ENCODE measurements at regions not wholly inside any gene's neighbourhood (a gene's known extent, or its start where the extent isn't known, plus 50 kb on each side); places are given as distances from the start of the nearest gene placed in this dataset.
A peak's percentile ranks its signal among the peaks of the same experiment; 100 is the strongest.
"Not testable (repeated sequence)": the region's sequence is repeated elsewhere in the genome, so short reads cannot be mapped to it uniquely, and the experiment has no call there.

GRCh38 chr1:146771409-146771808 is 166.7 kb upstream of the NBPF12 start:
- not testable (repeated sequence) for H3K27ac ChIP-seq; H3K4me3 ChIP-seq (ENCODE audit: low read depth, low read length); H3K27me3 ChIP-seq (ENCODE audit: insufficient read depth, low read depth, severe bottlenecking); H3K36me3 ChIP-seq; DNase-seq; H3K9me3 ChIP-seq (ENCODE audit: severe bottlenecking)

DNA sequence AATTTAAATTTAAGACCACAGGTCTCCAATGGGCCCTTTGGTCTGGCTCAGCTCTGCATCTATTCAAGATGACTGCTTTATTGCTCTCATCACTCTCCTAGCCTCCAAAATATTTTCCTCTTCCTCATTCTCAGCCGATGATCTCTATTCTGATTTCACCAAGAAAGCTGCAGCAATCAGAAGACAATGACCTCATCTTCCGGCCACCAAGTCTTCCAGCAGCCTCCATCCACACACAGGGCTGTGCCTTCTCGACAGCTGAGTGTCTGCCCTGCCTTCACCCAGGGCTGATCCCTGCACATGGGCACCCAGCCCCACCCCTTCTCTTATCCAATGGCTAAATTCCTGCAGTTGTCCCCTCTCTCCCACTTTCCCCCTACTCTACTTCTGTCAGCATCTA is 167.1 kb upstream of the NBPF12 start:
- not testable (repeated sequence) for H3K9me3 ChIP-seq (ENCODE audit: severe bottlenecking)

GRCh38 chr1:146763234-146763633 is 174.9 kb upstream of the NBPF12 start:
- not testable (repeated sequence) for H3K9me3 ChIP-seq (ENCODE audit: severe bottlenecking); H3K27me3 ChIP-seq (ENCODE audit: insufficient read depth, low read depth, severe bottlenecking); DNase-seq; H3K27ac ChIP-seq; H3K4me3 ChIP-seq (ENCODE audit: low read depth, low read length); H3K36me3 ChIP-seq

More for the DNA sequence above, 167.1 kb upstream of the NBPF12 start:
- DNase-seq; H3K4me3 ChIP-seq (ENCODE audit: low read depth, low read length); H3K27ac ChIP-seq; H3K36me3 ChIP-seq; H3K27me3 ChIP-seq (ENCODE audit: insufficient read depth, low read depth, severe bottlenecking): not testable (repeated sequence)

DNA sequence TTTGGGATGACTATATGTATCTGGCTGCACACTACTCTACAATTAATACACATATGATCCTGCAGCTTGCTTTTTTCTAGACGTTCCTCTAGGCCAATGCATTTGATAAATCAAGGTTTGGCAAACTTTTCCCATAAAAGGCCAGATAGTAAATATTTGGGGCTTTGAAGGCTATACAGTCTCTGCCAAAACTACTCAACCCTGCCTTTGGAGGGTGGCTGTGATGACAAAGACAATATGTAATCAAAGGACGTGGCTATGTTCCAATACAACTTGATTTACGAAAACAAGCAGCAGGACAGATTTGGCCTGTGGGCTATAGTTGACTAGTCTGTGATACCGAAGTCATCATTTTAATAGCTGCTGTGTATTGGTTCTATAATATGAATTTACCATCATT is 181.3 kb upstream of the NBPF12 start:
- not testable (repeated sequence) for DNase-seq; H3K27me3 ChIP-seq (ENCODE audit: insufficient read depth, low read depth, severe bottlenecking); H3K9me3 ChIP-seq (ENCODE audit: severe bottlenecking); H3K27ac ChIP-seq; H3K36me3 ChIP-seq; H3K4me3 ChIP-seq (ENCODE audit: low read depth, low read length)

- not testable (repeated sequence) for H3K9me3 ChIP-seq (ENCODE audit: severe bottlenecking)
- peak; percentile 72 for DNase-seq
Measured at GRCh38 chr1:146748686-146749085, 189.4 kb upstream of the NBPF12 start.

GRCh38 chr1:146731981-146732680 is 206.0 kb upstream of the NBPF12 start:
- H3K27ac ChIP-seq; H3K9me3 ChIP-seq (ENCODE audit: severe bottlenecking); H3K36me3 ChIP-seq; DNase-seq; H3K27me3 ChIP-seq (ENCODE audit: insufficient read depth, low read depth, severe bottlenecking); H3K4me3 ChIP-seq (ENCODE audit: low read depth, low read length): not testable (repeated sequence)

More at GRCh38 chr1:146748686-146749085, 189.4 kb upstream of the NBPF12 start:
- H3K4me3 ChIP-seq (ENCODE audit: low read depth, low read length); H3K27me3 ChIP-seq (ENCODE audit: insufficient read depth, low read depth, severe bottlenecking); H3K27ac ChIP-seq; H3K36me3 ChIP-seq: not testable (repeated sequence)
- TF ChIP-seq, protein P1, sequence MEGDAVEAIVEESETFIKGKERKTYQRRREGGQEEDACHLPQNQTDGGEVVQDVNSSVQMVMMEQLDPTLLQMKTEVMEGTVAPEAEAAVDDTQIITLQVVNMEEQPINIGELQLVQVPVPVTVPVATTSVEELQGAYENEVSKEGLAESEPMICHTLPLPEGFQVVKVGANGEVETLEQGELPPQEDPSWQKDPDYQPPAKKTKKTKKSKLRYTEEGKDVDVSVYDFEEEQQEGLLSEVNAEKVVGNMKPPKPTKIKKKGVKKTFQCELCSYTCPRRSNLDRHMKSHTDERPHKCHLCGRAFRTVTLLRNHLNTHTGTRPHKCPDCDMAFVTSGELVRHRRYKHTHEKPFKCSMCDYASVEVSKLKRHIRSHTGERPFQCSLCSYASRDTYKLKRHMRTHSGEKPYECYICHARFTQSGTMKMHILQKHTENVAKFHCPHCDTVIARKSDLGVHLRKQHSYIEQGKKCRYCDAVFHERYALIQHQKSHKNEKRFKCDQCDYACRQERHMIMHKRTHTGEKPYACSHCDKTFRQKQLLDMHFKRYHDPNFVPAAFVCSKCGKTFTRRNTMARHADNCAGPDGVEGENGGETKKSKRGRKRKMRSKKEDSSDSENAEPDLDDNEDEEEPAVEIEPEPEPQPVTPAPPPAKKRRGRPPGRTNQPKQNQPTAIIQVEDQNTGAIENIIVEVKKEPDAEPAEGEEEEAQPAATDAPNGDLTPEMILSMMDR (IDR thresholded peaks at IDR 0.05; ENCODE audit: low read depth, low read length), result peak; percentile 41; the same call in 1 of the 2 replicates

- DNase-seq, H3K27ac ChIP-seq, H3K36me3 ChIP-seq: not testable (repeated sequence)
Measured at GRCh38 chr1:146729642-146730344, 208.3 kb upstream of the NBPF12 start.

DNA sequence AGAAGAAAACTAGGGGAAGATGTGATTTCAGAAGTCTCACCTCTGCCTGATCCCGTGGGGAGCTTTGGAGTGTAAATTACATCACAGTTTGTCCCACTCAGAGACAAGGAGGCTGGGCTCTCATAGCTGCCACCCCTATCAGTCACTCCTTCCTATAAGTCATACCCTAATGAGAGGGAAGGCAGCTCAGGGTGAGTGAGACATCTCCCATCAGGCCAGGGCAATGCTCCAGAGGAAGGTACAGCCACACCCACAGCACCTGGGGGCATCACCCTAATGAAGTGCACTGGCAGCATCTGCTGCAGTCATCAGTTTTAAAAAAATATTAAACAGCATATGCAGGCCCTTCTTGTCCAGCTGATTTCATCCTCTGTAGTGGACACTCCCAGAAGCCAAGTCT is 223.1 kb upstream of the NBPF12 start:
- H3K9me3 ChIP-seq (ENCODE audit: severe bottlenecking); H3K36me3 ChIP-seq; H3K4me3 ChIP-seq (ENCODE audit: low read depth, low read length); H3K27ac ChIP-seq; DNase-seq; H3K27me3 ChIP-seq (ENCODE audit: insufficient read depth, low read depth, severe bottlenecking): not testable (repeated sequence)

More at GRCh38 chr1:146729642-146730344, 208.3 kb upstream of the NBPF12 start:
- H3K9me3 ChIP-seq (ENCODE audit: severe bottlenecking); H3K4me3 ChIP-seq (ENCODE audit: low read depth, low read length); H3K27me3 ChIP-seq (ENCODE audit: insufficient read depth, low read depth, severe bottlenecking): not testable (repeated sequence)

DNA sequence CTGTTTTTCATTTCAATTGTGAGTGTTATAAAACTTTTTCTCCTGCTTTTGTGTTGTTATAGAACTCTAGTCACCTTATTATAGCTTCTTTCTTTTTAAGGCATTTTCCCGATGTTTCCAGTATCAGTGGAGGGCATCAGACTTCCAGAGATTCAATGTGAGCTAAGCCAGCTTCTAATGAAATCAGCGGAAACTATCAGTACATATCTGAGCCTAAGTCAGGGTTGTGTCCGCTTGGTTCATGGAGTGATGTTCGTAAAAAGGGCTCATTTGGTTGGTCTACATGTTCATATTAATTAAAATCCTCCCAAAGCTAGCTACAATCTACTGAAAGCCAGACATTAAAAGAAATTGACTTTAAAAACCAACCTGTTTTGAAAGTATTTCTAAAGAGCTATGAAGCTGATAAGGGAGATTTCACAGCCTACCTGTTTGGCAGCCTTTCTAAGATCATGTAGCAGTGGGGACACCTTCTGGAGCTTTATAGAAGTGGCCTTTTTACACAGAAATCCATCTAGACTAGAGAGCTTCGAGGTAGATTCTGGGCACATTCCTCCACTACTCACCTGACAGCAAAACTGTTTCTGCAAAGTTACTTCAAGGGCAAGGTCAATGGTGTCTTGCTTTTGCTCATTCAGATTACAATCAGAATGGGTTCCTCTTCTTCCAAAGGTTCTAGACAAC is 227.1 kb upstream of the NBPF12 start:
- not testable (repeated sequence) for H3K27ac ChIP-seq; H3K4me3 ChIP-seq (ENCODE audit: low read depth, low read length); H3K9me3 ChIP-seq (ENCODE audit: severe bottlenecking); H3K36me3 ChIP-seq; H3K27me3 ChIP-seq (ENCODE audit: insufficient read depth, low read depth, severe bottlenecking)
- DNase-seq, result peak; percentile 61
- TF ChIP-seq, protein P1 (IDR thresholded peaks at IDR 0.05; ENCODE audit: low read depth, low read length), result peak; percentile 58; the same call in 1 of the 2 replicates

DNA sequence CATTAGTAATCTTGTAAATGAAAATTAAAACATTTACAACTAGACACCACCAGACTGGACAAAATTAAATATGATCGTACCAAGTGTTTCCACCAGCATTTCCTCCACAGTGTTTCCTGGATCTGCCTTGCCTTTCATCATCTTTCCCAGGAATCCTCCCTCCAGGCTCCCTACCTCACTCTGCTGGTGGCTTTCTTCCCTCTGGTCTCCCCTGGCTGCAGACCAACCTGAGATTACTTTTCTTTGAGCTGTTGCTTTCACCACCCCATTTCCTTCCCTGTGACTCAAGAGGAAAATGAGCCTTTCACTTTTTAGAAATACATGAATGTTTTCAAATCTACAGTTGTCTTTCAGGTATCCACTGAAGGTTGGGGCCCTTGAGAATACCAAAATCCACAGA is 228.8 kb upstream of the NBPF12 start:
- not testable (repeated sequence) for DNase-seq

More for the DNA sequence above, 228.8 kb upstream of the NBPF12 start:
- not testable (repeated sequence) for H3K27ac ChIP-seq; H3K36me3 ChIP-seq; H3K9me3 ChIP-seq (ENCODE audit: severe bottlenecking); H3K27me3 ChIP-seq (ENCODE audit: insufficient read depth, low read depth, severe bottlenecking); H3K4me3 ChIP-seq (ENCODE audit: low read depth, low read length)
